Osteoblast (primary cell): ENCODE measurements at regions not wholly inside any gene's neighbourhood (a gene's known extent, or its start where the extent isn't known, plus 50 kb on each side); places are given as distances from the start of the nearest gene placed in this dataset.

ENCODE experiments used
- DNase-seq: peaks from one replicate; pipeline ENCODE4 v3.0.0; 2011; ENCODE audit warnings: low spot score, mixed read lengths; ENCODE audit not compliant: insufficient read length; ENCODE audit errors: missing footprints
- H2AFZ ChIP-seq: 2 replicates; pipeline ENCODE4 v1.6.0; 2011; ENCODE audit warnings: mild to moderate bottlenecking, low read length
- H3K27ac ChIP-seq: 2 replicates; pipeline ENCODE4 v1.5.1; 2011; ENCODE audit warnings: mild to moderate bottlenecking, low read depth, low read length, moderate library complexity
- H3K27me3 ChIP-seq: 2 replicates; pipeline ENCODE4 v1.6.0; 2012; ENCODE audit warnings: mild to moderate bottlenecking, control low read depth, inconsistent platforms, low read length, moderate library complexity; ENCODE audit not compliant: insufficient read depth
- H3K36me3 ChIP-seq: 2 replicates; pipeline ENCODE4 v1.5.1; 2011; ENCODE audit warnings: mild to moderate bottlenecking, low read length, control low read depth, moderate library complexity; ENCODE audit not compliant: insufficient read depth
- H3K4me1 ChIP-seq: 2 replicates; pipeline ENCODE4 v1.5.1; 2011; ENCODE audit warnings: mild to moderate bottlenecking, low read length, control low read depth, moderate library complexity; ENCODE audit not compliant: insufficient read depth
- H3K4me2 ChIP-seq: 2 replicates; pipeline ENCODE4 v1.6.0; 2011; ENCODE audit warnings: mild to moderate bottlenecking, low read length; ENCODE audit not compliant: insufficient read depth
- H3K4me3 ChIP-seq: fragments of 200-600 bp; sonication (generic); 3 replicates; pipeline ENCODE4 v1.5.1; 2012; ENCODE audit warnings: mild to moderate bottlenecking, low read length, inconsistent platforms; ENCODE audit not compliant: insufficient read depth
- H3K79me2 ChIP-seq: 2 replicates; pipeline ENCODE4 v1.6.0; 2012; ENCODE audit warnings: mild to moderate bottlenecking, low read length, control low read depth, inconsistent platforms; ENCODE audit not compliant: insufficient read depth
- H3K9me3 ChIP-seq: 2 replicates; pipeline ENCODE4 v1.5.1; 2011; ENCODE audit warnings: low read depth, low read length, control low read depth
- H4K20me1 ChIP-seq: 2 replicates; pipeline ENCODE4 v1.6.0; 2012; ENCODE audit warnings: mild to moderate bottlenecking, low read length, control low read depth; ENCODE audit not compliant: insufficient read depth
- TF ChIP-seq, protein P1 (sequence below): IDR thresholded peaks from 2 replicates; pipeline ENCODE4 v1.5.1; 2011; ENCODE audit warnings: mild to moderate bottlenecking, low read depth, low read length, moderate library complexity; ENCODE audit errors: extremely low read depth

GRCh38 chr5:103907001-103907400 is 344.4 kb upstream of the NUDT12 start:
- no peak overlapping the region for H2AFZ ChIP-seq
- H3K36me3 ChIP-seq, result no peaks in the 10 kb centered on the region
- TF ChIP-seq, protein P1, sequence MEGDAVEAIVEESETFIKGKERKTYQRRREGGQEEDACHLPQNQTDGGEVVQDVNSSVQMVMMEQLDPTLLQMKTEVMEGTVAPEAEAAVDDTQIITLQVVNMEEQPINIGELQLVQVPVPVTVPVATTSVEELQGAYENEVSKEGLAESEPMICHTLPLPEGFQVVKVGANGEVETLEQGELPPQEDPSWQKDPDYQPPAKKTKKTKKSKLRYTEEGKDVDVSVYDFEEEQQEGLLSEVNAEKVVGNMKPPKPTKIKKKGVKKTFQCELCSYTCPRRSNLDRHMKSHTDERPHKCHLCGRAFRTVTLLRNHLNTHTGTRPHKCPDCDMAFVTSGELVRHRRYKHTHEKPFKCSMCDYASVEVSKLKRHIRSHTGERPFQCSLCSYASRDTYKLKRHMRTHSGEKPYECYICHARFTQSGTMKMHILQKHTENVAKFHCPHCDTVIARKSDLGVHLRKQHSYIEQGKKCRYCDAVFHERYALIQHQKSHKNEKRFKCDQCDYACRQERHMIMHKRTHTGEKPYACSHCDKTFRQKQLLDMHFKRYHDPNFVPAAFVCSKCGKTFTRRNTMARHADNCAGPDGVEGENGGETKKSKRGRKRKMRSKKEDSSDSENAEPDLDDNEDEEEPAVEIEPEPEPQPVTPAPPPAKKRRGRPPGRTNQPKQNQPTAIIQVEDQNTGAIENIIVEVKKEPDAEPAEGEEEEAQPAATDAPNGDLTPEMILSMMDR, result no peak
- H3K4me2 ChIP-seq, result no peak overlapping the region
- H3K79me2 ChIP-seq, result no peaks in the 10 kb centered on the region
- H4K20me1 ChIP-seq, result no peaks in the 10 kb centered on the region
- no peak overlapping the region for H3K4me3 ChIP-seq
- H3K27me3 ChIP-seq, result no peaks in the 10 kb centered on the region
- no peak overlapping the region for H3K27ac ChIP-seq
- no peaks in the 10 kb centered on the region for H3K4me1 ChIP-seq
- no peaks in the 10 kb centered on the region for H3K9me3 ChIP-seq
- no peak for DNase-seq

- no peak overlapping the region for H3K27ac ChIP-seq
- no peak overlapping the region for H3K4me3 ChIP-seq
- no peaks in the 10 kb centered on the region for H3K36me3 ChIP-seq
- TF ChIP-seq, protein P1, result no peak
- no peaks in the 10 kb centered on the region for H4K20me1 ChIP-seq
- H2AFZ ChIP-seq, result no peak overlapping the region
- no peak overlapping the region for H3K4me2 ChIP-seq
- no peaks in the 10 kb centered on the region for H3K79me2 ChIP-seq
- H3K4me1 ChIP-seq, result no peaks in the 10 kb centered on the region
- no peaks in the 10 kb centered on the region for H3K9me3 ChIP-seq
- no peaks in the 10 kb centered on the region for H3K27me3 ChIP-seq
- DNase-seq, result no peak
These were observed 342.1 kb upstream of the NUDT12 start for GRCh38 chr5:103904651-103905050.

GRCh38 chr5:103902893-103903292 is 340.3 kb upstream of the NUDT12 start:
- H3K27ac ChIP-seq, result no peak overlapping the region
- no peaks in the 10 kb centered on the region for H3K4me1 ChIP-seq
- H3K79me2 ChIP-seq, result no peaks in the 10 kb centered on the region
- no peaks in the 10 kb centered on the region for H3K9me3 ChIP-seq
- no peak overlapping the region for H3K4me2 ChIP-seq
- H3K4me3 ChIP-seq, result no peak overlapping the region
- no peaks in the 10 kb centered on the region for H3K36me3 ChIP-seq
- TF ChIP-seq, protein P1, result no peak
- H4K20me1 ChIP-seq, result no peaks in the 10 kb centered on the region
- no peak overlapping the region for H2AFZ ChIP-seq
- no peak for DNase-seq
- no peaks in the 10 kb centered on the region for H3K27me3 ChIP-seq

GRCh38 chr5:103901885-103902284 is 339.3 kb upstream of the NUDT12 start:
- no peaks in the 10 kb centered on the region for H3K9me3 ChIP-seq
- H3K4me2 ChIP-seq, result no peak overlapping the region
- H3K4me1 ChIP-seq, result no peaks in the 10 kb centered on the region
- no peaks in the 10 kb centered on the region for H3K27me3 ChIP-seq
- H3K4me3 ChIP-seq, result no peak overlapping the region
- no peaks in the 10 kb centered on the region for H3K36me3 ChIP-seq
- no peak overlapping the region for H2AFZ ChIP-seq
- no peak for DNase-seq
- H4K20me1 ChIP-seq, result no peaks in the 10 kb centered on the region
- H3K79me2 ChIP-seq, result no peaks in the 10 kb centered on the region
- H3K27ac ChIP-seq, result no peak overlapping the region
- TF ChIP-seq, protein P1, result no peak
